Muscle of back (tissue), 3 donors: ENCODE measurements at regions not wholly inside any gene's neighbourhood (a gene's known extent, or its start where the extent isn't known, plus 50 kb on each side); places are given as distances from the start of the nearest gene placed in this dataset.
A peak's percentile ranks its signal among the peaks of the same experiment; 100 is the strongest.

Source experiments
- DNase-seq, 3 donors: peaks; one replicate each; pipeline versions ENCODE4 v3.0.0 to v3.0.0-alpha.2; 2013

DNA sequence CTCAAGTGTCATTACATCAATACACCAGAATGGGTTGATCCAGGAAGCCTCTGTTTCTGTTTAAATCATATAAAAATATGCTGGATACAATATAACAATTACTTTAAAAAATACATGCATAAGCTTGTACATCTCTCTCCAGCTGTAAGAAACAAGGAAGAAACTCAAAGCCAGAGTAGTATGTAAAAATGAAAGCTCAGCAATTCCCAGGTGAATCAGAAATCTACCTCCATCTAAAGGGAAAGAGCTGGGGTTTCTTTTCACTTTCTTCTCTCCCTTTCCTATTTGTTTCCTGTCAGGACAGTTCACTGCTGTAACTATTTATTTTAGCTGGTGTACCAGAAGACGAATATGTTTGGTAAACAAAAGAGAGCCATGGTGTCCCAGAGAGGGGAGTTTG is 301.0 kb upstream of the C1orf87 start:
- DNase-seq, result no peak

DNA sequence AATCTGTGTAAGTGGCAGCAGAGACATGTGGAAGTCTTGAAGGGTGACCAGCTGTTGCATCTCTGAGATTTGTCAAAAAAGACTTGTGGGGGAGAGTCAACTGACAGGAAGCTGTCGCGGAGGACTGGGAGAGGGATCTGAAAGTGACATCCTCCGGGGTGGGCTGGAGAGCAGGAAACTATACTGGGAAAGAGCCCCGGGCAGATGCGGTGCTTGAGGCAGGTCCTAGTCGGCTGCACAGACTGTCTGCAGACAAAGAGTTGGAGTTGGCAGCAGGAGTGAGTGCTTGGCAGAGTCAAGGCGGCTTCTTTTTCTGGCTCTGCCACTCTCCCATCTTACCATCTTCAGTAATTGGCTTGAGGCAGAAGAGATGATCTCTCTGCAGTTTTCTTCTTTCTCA is 294.0 kb upstream of the C1orf87 start:
- DNase-seq, result peak in 2 of 3 donors; percentile 19 to 28

DNA sequence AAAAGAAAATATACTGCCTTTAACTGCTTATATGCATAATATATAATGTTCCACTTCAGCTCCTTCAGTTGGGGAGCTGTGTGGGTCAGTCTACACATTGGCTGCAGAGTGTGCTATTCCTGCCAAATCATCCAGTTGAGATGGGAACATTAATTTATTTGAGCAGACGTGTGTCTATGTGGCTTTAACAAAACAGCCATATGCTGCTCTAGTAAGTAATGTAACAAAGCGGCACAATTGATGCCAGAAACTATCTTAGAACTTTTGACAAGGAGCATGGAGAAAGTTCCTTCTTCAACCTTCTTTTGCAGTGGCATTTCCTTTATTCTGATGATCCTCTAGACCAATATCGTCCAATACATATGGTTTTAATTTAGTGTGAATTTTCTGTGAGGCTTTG is 285.9 kb upstream of the C1orf87 start:
- DNase-seq, result peak; percentile 42 to 81 (median 50)

DNA sequence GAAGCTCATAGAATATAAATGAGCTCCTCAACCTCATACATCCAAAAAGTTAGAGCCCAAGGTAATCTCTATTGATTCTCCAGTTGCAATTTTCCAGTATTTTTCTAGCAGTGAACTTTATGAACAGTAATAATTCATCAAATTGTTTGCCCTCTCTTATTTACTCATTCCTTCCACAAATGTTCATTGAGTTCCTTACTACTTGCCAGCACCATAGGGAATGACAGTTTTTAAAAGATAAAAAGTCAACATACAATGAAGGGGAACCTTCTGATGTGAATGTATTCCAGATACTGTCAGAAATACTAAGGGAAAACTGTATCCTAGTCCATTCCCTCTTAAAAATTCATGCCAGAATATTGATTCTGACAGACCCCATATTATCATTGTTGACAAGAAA is 277.0 kb upstream of the C1orf87 start:
- no peak for DNase-seq

DNA sequence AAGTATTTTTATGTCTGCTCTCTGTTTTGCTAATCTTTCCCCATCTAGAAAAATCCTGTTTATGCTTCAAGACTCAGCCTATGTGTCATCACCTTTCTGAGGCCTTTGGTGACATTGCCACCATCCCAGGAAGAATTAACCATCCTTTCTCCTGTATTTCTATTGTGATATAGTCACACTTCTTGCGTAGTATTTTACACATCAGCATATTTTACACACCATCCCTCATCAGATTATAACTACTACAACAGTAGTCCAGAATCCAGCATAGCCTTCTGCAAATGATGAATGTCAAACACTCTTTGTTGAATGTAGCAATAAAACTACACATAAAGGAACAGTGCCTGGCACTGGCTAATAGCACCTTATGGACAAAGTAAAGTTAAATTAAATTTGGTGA is 275.3 kb upstream of the C1orf87 start:
- no peak for DNase-seq

DNA sequence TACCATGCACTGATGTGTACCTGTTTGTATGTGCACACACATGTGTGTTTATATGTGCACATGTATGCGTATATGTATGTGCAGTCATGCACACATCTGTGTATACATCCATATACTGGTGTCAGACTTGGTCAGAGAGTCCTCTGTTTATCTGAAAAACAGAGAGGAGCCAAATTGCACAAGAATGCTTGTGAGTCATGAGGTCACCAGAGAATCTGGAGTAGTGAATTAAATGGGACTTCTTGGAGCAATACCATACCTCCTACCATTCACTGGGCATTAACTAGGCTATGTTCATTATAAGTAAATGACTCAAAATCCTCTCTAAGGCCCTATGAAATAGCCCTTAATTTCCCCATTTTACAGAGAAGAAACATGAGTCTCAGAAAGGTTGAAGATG is 272.1 kb upstream of the C1orf87 start:
- DNase-seq, result no peak

DNA sequence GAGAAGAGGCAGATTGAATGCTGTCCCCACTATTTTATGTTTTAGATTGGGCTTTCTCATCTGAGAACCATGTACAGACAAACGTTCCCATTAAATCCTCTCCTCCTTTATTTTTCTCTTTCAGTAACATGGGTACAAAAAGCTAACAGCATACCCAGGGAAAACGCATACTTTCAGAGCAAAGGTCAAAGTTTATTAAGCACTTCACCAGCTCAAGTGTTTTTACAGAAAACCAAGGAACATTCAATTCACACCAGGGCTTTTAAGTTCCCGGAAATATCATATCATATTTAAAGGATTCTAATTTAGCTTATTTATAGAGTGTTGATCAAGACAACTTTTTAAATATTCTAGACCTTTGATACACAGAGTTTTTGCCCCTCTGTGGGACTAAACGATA is 271.5 kb upstream of the C1orf87 start:
- no peak for DNase-seq

DNA sequence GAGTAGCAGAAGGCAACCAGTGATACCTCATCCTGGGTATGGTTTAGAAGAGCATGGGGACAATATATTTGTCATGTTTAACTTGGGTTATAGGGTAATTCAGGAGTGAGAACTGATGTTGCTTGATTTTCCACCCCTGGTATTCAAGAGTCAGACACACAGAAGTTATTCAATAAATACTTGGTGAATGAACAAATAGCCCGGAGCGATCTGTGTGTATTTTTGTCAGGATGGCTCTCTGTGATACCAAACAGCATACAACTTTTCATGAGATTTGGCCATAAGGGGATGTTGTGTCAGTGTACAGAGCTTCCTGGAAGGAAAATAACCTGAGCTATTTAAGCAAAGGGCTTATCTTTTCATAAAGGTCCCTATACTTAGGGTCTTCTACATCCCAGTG is 270.2 kb upstream of the C1orf87 start:
- no peak for DNase-seq

DNA sequence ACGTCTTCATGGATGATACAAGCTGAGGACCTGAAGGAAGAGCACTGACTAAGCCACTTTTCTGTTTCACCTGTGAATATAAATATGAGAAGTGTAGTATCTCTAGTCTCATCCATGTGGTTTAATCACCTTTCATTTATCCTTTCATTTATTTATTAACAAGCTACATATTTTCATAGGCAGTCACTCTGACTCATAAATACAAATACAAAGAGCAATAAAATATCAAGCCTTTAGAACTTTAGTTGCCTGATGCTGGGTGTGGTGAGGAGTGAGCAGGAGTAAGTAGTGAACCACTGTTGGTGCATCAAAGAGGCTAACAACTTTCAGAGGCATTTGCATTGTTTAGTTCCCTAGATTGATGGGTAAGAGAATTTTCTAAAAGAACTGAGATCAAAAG is 269.0 kb upstream of the C1orf87 start:
- no peak for DNase-seq

DNA sequence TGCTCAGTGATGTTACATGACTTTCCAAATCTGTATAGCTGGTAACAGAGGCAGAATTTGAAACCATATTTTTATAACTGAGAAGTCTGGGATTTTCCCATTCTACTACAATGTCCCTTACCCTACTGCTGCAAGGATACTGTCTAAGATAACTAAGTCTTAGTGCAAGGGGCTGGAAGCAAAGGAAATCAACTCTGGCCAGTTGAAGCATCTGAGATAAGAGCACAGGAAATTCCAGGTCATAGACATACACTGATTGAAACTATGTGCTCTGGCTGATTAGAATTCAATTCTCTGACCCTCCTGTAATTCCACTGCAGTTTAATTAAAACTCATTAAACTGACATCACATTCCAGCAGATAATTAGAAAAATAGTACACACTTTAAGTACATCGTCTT is 267.7 kb upstream of the C1orf87 start:
- DNase-seq, result no peak

DNA sequence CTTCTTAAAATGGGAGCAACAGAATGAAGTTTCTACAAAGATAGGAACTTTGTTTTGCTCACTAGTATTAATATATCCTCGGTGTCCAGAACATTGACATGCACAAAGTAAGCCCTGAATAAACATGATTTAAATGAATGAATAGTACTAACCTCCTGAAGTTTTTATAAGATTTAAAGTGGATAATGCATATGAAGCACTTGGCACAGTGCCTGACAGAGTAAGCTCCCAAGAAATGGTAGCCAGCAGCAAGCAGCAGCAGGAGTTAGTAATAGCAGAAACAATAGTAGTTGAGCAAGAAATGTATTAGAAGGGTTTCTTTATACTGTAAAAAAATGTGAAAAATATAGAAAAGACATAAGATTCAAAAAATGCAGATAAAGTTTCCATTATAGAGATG is 258.1 kb upstream of the C1orf87 start:
- peak in 2 of 3 donors; percentile 23 to 48 for DNase-seq

DNA sequence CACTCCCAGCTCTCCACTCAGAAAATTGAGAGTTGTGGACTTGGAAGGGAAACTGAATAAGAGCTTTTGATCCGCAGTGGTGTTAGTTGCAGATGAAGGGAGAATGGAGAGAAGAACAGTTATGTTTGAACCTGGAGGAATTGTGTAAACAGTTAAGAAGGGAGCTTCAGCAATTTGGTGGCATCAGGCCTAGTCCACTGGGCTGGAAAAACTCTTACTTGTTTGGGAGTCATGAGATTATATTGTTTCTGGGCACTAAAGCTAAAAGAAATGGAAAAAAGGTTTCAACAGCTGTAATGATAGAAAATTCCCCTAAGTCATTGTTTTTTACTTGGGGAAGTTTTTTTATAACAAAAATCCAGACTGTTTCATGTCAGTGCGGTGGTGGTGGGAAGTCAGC is 256.1 kb upstream of the C1orf87 start:
- peak; percentile 37 to 73 (median 54) for DNase-seq

DNA sequence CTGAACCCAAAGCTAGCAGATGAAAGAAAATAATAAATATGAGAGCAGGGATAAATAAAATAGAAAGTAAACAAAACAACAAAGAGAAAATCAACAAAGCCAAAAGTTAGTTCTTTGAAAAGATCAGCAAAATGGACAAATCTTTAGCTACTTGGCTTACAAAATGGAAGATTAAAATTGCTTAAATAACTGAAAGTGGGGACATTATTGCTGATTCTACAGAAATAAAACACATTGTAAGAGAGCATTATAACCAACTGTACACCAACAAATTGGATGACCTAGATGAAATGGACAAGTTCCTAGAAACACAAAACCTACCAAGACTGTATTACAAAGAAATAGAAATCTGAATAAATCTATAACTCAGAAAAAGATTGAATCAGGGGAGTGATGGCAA is 238.3 kb upstream of the C1orf87 start:
- no peak for DNase-seq

DNA sequence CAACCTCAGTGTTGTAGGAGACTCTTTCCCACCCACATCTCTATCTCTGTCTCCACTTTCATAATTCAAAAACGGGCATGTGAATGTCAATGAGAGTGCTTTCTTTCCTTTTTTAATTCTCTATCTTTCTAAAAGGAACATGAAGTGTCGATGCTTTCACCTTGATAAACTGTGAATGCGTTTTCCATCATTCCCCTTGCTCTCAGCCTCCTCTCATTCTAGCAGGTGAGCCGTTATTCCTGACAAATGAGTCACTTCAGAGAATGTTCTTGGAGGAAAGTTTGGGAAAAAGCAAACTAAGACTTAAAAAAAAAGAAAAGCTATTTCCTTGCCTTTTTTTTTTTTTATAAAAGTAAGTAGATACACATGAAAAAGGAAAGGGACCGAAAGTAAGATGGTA is 226.0 kb upstream of the C1orf87 start:
- DNase-seq, result no peak

DNA sequence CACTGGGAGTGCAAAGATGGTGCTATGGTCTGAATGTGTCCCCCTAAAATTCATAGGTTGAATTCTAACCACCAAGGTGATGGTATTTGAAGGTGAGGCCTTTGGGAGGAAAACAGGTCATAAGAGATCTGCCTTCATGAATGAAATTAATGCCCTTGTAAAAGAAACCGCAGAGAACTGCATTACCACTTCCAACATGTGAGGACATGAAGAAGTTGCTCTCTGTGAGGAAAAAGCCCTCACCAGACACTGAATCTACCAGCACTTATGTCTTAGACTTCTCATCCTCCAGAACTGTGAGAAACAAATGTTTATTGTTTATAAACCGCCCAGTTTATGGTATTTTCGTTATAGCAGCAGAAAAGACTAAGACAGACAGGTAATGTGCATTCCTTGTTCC is 224.7 kb upstream of the C1orf87 start:
- no peak for DNase-seq

DNA sequence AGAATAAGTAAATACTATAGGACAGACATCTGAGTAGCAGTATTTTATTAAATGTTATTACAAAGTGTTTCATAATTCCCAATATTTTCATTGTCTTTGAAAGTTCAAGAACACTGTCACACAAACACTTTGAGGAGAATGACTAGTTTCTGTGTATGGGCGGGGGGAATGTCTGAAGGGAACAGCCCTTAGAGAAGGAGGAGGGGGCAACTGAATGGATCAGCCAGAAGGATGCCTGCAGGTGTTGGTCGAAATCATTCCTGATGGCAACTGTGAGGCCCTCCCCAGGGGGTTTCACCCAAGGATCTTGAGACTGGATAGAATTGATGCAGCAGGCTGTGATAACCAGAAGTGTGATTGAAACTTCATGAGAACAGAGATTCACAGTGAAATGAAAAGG is 223.2 kb upstream of the C1orf87 start:
- no peak for DNase-seq

DNA sequence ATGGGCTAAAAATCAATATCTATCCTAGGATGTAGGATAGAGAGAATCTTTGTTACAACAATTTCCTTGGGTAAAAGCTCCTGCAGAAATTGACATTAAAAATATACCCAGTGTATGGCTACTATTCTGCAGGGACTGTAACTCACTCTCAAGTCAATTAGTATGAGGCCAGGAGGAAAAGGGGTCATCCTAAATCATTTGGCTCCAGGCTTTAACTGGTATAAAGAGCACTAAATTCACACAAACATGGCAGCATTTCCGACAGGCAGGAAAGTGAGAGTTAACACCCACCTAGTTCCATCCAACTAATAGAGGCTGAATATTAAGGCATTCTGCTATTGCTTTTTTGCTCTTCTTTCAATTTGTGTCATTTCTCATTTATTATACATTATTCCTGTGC is 218.6 kb upstream of the C1orf87 start:
- DNase-seq, result no peak

DNA sequence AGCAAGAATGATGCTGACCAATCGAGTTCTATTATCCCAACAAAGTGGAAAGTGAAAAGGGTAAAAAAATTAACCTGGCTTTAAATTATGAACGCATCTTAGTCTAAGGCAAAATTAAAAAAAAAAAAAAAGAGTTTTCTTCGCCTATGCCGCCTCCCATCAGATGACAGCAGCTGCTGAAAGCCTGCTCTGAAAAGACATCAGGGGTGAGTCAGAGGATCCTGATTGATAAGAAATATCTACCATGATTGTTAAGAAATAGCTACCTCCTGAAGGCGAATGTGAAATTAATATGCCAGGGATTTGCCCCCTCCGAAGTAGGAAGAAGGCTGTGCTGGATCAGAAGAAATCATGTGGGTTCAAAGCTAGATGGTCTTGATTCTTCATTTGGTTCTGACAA is 216.8 kb upstream of the C1orf87 start:
- DNase-seq, result no peak

DNA sequence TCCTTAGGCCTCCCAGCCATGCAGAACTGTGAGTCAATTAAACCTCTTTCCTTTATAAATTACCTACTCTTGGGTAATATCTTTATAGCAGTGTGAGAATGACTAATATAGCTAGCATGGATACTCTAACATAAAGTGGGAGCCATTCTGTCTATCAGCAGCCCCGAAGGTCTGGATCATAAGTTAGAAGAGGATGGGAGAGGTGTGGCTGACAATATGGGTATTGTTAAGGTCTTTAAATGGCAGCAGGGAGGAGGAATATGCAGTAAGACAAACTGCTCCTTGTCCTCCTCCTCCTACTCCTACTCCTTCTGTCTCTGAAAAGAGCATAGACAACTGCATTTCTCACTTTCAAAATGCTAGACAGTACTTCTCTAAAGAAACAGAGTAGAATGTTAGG is 214.0 kb upstream of the C1orf87 start:
- DNase-seq, result no peak

DNA sequence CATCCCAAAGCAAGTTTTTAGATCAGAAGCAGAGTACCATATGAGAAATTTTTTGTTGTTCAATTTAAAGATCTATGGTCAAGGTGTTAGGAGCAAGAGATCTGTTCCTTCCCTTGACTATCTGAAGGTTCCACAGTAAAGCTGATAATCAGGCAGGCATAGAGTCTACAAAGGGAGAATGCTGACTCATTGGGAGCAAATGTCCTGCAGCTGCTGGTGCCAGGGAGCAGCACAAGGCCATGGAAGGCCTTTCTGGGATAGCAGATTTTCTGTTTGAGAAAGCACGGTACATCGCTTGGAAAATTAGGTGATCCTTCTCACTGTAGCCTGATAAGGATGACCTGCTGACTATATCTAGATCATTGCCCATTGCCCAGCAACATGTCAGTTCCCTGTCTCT is 210.1 kb upstream of the C1orf87 start:
- no peak for DNase-seq

DNA sequence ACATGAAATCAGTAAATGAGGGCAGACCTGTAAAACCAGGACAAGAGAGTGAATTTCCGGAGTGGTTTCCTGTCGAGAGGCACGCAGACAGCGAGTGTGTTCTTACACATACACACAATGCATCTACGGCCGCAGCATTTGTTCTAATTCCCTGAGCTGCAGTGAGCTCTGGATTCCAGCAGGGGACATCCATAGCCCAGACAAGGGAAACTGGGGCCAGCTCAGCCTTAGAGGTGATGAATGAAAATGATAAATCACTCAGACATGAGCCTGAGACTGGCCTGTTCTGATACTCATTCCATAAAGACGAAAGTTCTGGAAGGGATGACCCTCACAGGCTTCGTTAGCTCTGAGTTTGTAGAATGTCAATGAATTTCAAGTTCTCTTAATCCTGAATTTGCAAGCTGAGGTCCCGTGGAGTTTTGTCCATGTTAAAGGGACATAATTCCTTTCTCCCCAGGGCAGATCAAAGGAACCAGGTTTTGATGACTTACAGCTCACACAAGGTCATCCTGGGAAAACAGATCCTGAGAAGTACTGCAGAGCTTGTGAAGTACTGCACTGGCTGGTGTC is 207.9 kb upstream of the C1orf87 start:
- peak; percentile 76 to 91 (median 80) for DNase-seq

DNA sequence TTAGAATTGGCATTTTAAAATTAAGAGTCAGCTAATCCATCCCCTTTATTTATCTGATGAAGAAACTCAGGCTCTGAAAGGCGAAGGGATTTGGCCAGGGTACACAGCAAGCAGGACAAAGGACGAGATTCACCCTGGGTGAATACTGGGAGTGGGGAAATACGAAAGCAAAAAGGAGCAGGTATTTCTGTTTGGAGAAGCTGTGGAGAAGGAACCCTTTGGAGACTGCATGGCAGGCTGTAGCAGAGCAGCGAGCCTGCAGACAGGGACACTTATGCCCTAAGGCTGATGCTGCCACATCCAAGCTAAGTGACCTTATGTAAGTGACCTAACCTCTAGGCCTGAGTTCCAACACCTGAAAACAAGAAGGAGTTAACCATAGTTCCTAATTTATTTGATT is 207.2 kb upstream of the C1orf87 start:
- DNase-seq, result peak in 1 of 3 donors; percentile 51

DNA sequence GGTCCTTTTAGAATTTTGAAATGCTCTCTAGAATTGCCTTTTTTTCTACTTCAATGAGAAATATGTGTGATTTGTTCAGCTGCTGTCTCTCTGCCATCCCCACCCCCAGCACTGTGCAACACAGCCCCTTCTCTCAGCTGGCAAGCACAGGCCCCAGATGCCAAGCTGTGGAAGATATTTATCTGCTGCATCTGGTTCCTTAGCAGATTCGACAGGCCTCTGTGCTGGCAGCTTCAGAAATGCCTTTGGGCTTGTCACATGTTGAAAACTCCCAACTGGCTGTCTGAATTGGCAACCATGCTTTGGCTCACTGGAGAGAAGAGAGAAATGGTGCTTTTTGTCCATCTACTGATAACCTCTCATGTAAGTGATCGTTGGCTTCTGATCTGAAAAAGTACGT is 206.7 kb upstream of the C1orf87 start:
- DNase-seq, result peak; percentile 55 to 83 (median 65)

DNA sequence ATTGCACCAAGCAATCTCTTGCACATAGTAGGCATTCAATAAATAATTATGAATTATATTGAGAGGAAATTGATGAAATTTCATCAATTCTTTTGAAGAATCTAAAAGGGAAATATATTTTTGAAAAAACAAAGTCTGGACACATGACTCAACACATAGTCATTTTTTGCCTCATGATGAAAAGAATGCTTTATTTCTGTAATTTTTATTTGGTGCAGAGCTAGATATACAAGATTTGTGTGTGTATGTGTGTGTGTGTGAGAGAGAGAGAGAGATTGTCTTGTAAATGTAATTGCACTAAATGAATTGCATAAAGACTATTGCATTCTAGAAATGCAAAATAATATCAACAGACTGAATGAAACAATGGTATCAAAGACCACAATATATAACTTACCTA is 206.2 kb upstream of the C1orf87 start:
- DNase-seq, result no peak

DNA sequence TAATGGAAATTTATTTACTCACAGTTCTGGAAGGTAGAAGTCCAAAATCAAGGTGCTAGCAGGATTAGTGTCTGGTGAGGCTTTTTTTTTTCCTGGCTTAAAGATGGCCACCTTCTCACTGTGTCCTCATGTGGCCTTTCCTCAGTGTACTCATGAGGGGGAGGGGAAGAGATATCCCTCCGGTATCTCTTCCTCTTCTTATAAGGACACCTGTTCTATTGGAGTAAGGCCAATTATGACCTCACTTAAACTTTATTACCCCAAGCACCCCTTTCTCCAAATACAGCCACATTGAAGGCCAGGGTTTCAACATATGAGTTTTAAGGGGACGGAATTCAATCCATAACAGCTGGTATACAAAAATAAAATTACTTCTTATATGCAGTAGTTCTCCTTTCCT is 203.7 kb upstream of the C1orf87 start:
- no peak for DNase-seq
